ENCODE measurements at regions not wholly inside any gene's neighbourhood (a gene's known extent, or its start where the extent isn't known, plus 50 kb on each side); places are given as distances from the start of the nearest gene placed in this dataset.

DNA sequence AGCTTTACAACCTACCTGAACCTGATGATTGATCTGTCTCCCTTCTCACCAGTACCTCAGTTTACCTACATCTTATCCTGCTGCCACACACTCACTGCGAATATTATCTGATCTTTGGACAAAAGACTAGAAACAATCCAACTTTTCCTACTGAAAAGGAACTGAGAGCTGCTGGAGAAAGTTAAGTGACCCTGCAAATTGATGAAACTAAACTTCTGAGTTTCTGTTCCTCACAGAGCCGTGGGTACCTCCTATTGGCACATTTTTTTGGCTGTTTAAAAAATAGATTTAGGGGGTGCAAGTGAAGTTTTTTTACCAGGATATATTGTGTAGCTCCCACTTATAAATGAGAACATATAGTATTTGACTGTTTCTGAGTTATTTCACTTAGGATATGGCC is 66.0 kb upstream of the STARD3NL start:
- TF ChIP-seq, protein P1, sequence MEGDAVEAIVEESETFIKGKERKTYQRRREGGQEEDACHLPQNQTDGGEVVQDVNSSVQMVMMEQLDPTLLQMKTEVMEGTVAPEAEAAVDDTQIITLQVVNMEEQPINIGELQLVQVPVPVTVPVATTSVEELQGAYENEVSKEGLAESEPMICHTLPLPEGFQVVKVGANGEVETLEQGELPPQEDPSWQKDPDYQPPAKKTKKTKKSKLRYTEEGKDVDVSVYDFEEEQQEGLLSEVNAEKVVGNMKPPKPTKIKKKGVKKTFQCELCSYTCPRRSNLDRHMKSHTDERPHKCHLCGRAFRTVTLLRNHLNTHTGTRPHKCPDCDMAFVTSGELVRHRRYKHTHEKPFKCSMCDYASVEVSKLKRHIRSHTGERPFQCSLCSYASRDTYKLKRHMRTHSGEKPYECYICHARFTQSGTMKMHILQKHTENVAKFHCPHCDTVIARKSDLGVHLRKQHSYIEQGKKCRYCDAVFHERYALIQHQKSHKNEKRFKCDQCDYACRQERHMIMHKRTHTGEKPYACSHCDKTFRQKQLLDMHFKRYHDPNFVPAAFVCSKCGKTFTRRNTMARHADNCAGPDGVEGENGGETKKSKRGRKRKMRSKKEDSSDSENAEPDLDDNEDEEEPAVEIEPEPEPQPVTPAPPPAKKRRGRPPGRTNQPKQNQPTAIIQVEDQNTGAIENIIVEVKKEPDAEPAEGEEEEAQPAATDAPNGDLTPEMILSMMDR (IDR thresholded peaks at IDR 0.05; ENCODE audit: insufficient read depth, low read length) = no peak
- no peak for TF ChIP-seq POLR2AphosphoS5 (IDR thresholded peaks at IDR 0.05; ENCODE audit: low read depth)
- TF ChIP-seq, protein P2, sequence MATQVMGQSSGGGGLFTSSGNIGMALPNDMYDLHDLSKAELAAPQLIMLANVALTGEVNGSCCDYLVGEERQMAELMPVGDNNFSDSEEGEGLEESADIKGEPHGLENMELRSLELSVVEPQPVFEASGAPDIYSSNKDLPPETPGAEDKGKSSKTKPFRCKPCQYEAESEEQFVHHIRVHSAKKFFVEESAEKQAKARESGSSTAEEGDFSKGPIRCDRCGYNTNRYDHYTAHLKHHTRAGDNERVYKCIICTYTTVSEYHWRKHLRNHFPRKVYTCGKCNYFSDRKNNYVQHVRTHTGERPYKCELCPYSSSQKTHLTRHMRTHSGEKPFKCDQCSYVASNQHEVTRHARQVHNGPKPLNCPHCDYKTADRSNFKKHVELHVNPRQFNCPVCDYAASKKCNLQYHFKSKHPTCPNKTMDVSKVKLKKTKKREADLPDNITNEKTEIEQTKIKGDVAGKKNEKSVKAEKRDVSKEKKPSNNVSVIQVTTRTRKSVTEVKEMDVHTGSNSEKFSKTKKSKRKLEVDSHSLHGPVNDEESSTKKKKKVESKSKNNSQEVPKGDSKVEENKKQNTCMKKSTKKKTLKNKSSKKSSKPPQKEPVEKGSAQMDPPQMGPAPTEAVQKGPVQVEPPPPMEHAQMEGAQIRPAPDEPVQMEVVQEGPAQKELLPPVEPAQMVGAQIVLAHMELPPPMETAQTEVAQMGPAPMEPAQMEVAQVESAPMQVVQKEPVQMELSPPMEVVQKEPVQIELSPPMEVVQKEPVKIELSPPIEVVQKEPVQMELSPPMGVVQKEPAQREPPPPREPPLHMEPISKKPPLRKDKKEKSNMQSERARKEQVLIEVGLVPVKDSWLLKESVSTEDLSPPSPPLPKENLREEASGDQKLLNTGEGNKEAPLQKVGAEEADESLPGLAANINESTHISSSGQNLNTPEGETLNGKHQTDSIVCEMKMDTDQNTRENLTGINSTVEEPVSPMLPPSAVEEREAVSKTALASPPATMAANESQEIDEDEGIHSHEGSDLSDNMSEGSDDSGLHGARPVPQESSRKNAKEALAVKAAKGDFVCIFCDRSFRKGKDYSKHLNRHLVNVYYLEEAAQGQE (IDR thresholded peaks at IDR 0.05; ENCODE audit: insufficient replicate concordance, low read depth) = no peak
- no peak for TF ChIP-seq GABPA (IDR thresholded peaks at IDR 0.05; ENCODE audit: low read depth)
- TF ChIP-seq SPI1 (IDR thresholded peaks at IDR 0.05; ENCODE audit: borderline replicate concordance, low read depth) = no peak
